Body of pancreas (tissue), 4 donors: ENCODE measurements at regions not wholly inside any gene's neighbourhood (a gene's known extent, or its start where the extent isn't known, plus 50 kb on each side); places are given as distances from the start of the nearest gene placed in this dataset.

Experiments used
- ATAC-seq: fragments of 150-250 bp; one replicate; pipeline ENCODE4 v1.9.1; 2016
- DNase-seq, 4 donors: peaks; one replicate each; pipeline ENCODE4 v3.0.0-alpha.2; 2019
- H3K27ac ChIP-seq, 4 donors: fragments of 200-600 bp; sonication (generic); 1 replicate in 3 of 4; 2 replicates in 1 of 4; pipeline versions ENCODE4 v1.5.1 to v1.6.1; 2016 to 2019; ENCODE audit warnings: mild to moderate bottlenecking in 1 of 4, mixed read lengths in 1 of 4, moderate library complexity in 1 of 4
- H3K27me3 ChIP-seq, 2 donors: fragments of 200-600 bp; sonication (generic); one replicate each; pipeline ENCODE4 v1.6.0; 2016; ENCODE audit warnings: mild to moderate bottlenecking in 1 of 2
- H3K36me3 ChIP-seq, 2 donors: fragments of 200-600 bp; sonication (generic); replicated peaks in 1 of 2; 2 replicates each; pipeline ENCODE4 v1.5.1; 2016; ENCODE audit warnings: low read depth in 2 of 2; ENCODE audit not compliant: insufficient read depth in 1 of 2
- H3K4me1 ChIP-seq: fragments of 200-600 bp; sonication (generic); one replicate; pipeline ENCODE4 v1.6.0; 2016
- H3K4me3 ChIP-seq, 2 donors: fragments of 200-600 bp; sonication (generic); 1 replicate in 1 of 2; 2 replicates in 1 of 2; pipeline ENCODE4 v1.5.1; 2016 to 2019
- H3K9me3 ChIP-seq, 3 donors: fragments of 200-600 bp; sonication (generic); 1 replicate in 2 of 3; 2 replicates in 1 of 3; pipeline ENCODE4 v1.5.1; 2016
- CTCF ChIP-seq, 7 experiments: fragments of 450-650 bp in 4 of 7; fragments of 200-600 bp in 3 of 7; sonication (generic) in 3 of 7; IDR thresholded peaks; one replicate each; pipeline ENCODE4 v1.5.1; 2016 to 2019; ENCODE audit warnings: antibody characterized with exemption in 7 of 7
- POLR2A ChIP-seq, 3 donors: fragments of 450-650 bp; IDR thresholded peaks; one replicate each; pipeline ENCODE4 v1.6.1; 2016; ENCODE audit warnings: antibody characterized with exemption in 3 of 3, mild to moderate bottlenecking in 2 of 3
- WGBS, 2 donors: methylation state at CpG; one replicate each; pipeline ENCODE4 v1.1.5; 2017; 5-methylcytosine and 5-hydroxymethylcytosine counted together
- intact Hi-C: fragments of 100-400 bp; cut with DNase I; formaldehyde crosslinking; loops from one replicate; pipeline ENCODE4 v1.15.1; 2023

- ATAC-seq (no peak), DNase-seq (no peak)
- H3K4me1 ChIP-seq: peaks cover 15% of the 10 kb centered on the region
These were observed 209.4 kb downstream of the SEC14L1 start for GRCh38 chr17:77349976-77350830.

GRCh38 chr17:77352441-77352840 lies 211.7 kb downstream of the SEC14L1 start:
- ATAC-seq: no peak
- Histone ChIP-seq H3K9me3 (no peaks in the 10 kb centered on the region), H3K27ac (no peak overlapping the region), H3K36me3 (no peaks in the 10 kb centered on the region), H3K4me1 (peaks cover 20% of the 10 kb centered on the region), H3K4me3 (no peak overlapping the region), H3K27me3 (no peaks in the 10 kb centered on the region)
- no peak for TF ChIP-seq POLR2A (IDR thresholded peaks at IDR 0.05)
- TF ChIP-seq CTCF (IDR thresholded peaks at IDR 0.05): no peak
- no peak for DNase-seq
- WGBS, 2 donors: 93 to 97% methylated on average over 10 of the region's 10 CpGs
- intact Hi-C loops: no loop called here

More at GRCh38 chr17:77349976-77350830, 209.4 kb downstream of the SEC14L1 start:
- Histone ChIP-seq H3K4me3 (no peak overlapping the region), H3K27ac (no peak overlapping the region), H3K27me3 (no peaks in the 10 kb centered on the region), H3K9me3 (no peaks in the 10 kb centered on the region), H3K36me3 (no peaks in the 10 kb centered on the region)
- intact Hi-C loops: no loop called here
- no peak for TF ChIP-seq POLR2A (IDR thresholded peaks at IDR 0.05)
- TF ChIP-seq CTCF (IDR thresholded peaks at IDR 0.05): no peak
- 74 to 81% methylated on average over 9 to 12 of the region's 12 CpGs for WGBS, 2 donors

- Histone ChIP-seq H3K36me3 (no peaks in the 10 kb centered on the region), H3K27me3 (no peaks in the 10 kb centered on the region), H3K4me1 (peaks cover 20% of the 10 kb centered on the region), H3K9me3 (no peaks in the 10 kb centered on the region), H3K4me3 (no peak overlapping the region), H3K27ac (no peak overlapping the region)
- DNase-seq (no peak), ATAC-seq (no peak)
- intact Hi-C loops: no loop called here
- WGBS, 2 donors: 97 to 100% methylated on average over 6 of the region's 6 CpGs
- no peak for TF ChIP-seq POLR2A (IDR thresholded peaks at IDR 0.05)
- TF ChIP-seq CTCF (IDR thresholded peaks at IDR 0.05): no peak
These were observed 212.2 kb downstream of the SEC14L1 start for GRCh38 chr17:77352996-77353395.

GRCh38 chr17:77353684-77354419 lies 213.1 kb downstream of the SEC14L1 start:
- Histone ChIP-seq H3K27ac (no peak overlapping the region), H3K36me3 (no peaks in the 10 kb centered on the region), H3K9me3 (no peaks in the 10 kb centered on the region), H3K27me3 (no peaks in the 10 kb centered on the region), H3K4me1 (peaks cover 20% of the 10 kb centered on the region), H3K4me3 (no peak overlapping the region)
- ATAC-seq (no peak), DNase-seq (no peak)
- intact Hi-C loops: no loop called here
- WGBS, 2 donors: 88 to 90% methylated on average over 15 of the region's 15 CpGs
- no peak for TF ChIP-seq CTCF (IDR thresholded peaks at IDR 0.05)
- no peak for TF ChIP-seq POLR2A (IDR thresholded peaks at IDR 0.05)
